SK-N-SH (cell line): ENCODE measurements at regions not wholly inside any gene's neighbourhood (a gene's known extent, or its start where the extent isn't known, plus 50 kb on each side); places are given as distances from the start of the nearest gene placed in this dataset.

Experiments
- CTCF ChIA-PET: fragments of 300-600, 350-600 bp; formaldehyde crosslinking; extraction: SDS; loops from one replicate; lab custom pipeline; 2021; lab: Yijun Ruan, JAX
- POLR2A ChIA-PET: fragments of 350-600 bp; sonication (Branson Sonifier 250); formaldehyde crosslinking; extraction: SDS; loops from one replicate; lab custom pipeline; 2020; ENCODE audit warnings: antibody characterized with exemption, inconsistent platforms; lab: Yijun Ruan, JAX
- DNase-seq: peaks from one replicate; pipeline ENCODE4 v3.0.0; 2012
- H2AFZ ChIP-seq: fragments of 200-600 bp; sonication (generic); 2 replicates; pipeline ENCODE4 v1.8.1; 2016; ENCODE audit warnings: antibody characterized with exemption, mild to moderate bottlenecking, low read depth
- H3F3A ChIP-seq: fragments of 200-600 bp; sonication (generic); replicated peaks from 2 replicates; pipeline ENCODE3; 2016; ENCODE audit warnings: antibody characterized with exemption, mild to moderate bottlenecking; ENCODE audit not compliant: insufficient read depth
- H3K27ac ChIP-seq, 2 experiments: fragments of 200-500 bp in 1 of 2; fragments of 200-600 bp in 1 of 2; sonication (Bioruptor generic) in 1 of 2; sonication (generic), shearing (Covaris generic) in 1 of 2; 2 replicates each; pipeline versions ENCODE4 v1.5.1 to v1.6.1; 2014 to 2016; ENCODE audit warnings: low read depth in 2 of 2, inconsistent platforms in 1 of 2, low read length in 1 of 2, mild to moderate bottlenecking in 1 of 2, mixed read lengths in 1 of 2
- H3K27me3 ChIP-seq: fragments of 200-600 bp; sonication (generic), shearing (Covaris generic); 2 replicates; pipeline ENCODE4 v1.6.1; 2016; ENCODE audit warnings: mixed run types; ENCODE audit not compliant: insufficient read depth
- H3K36me3 ChIP-seq, 2 experiments: fragments of 200-500 bp in 1 of 2; fragments of 200-600 bp in 1 of 2; sonication (Bioruptor generic) in 1 of 2; sonication (generic) in 1 of 2; replicated peaks in 1 of 2; 2 replicates each; pipeline versions ENCODE3 to v1.5.1; 2014 to 2016; ENCODE audit warnings: low read length in 1 of 2, mild to moderate bottlenecking in 1 of 2; ENCODE audit not compliant: insufficient read depth in 2 of 2, control insufficient read depth in 1 of 2
- H3K4me1 ChIP-seq, 2 experiments: fragments of 200-500 bp in 1 of 2; fragments of 200-600 bp in 1 of 2; sonication (Bioruptor generic) in 1 of 2; sonication (generic), shearing (Covaris generic) in 1 of 2; 2 replicates each; pipeline versions ENCODE4 v1.5.1 to v1.6.1; 2014 to 2016; ENCODE audit warnings: low read depth in 1 of 2, low read length in 1 of 2, mixed run types in 1 of 2; ENCODE audit not compliant: insufficient read depth in 2 of 2, control insufficient read depth in 1 of 2
- H3K4me2 ChIP-seq: fragments of 200-600 bp; sonication (generic), shearing (Covaris generic); 2 replicates; pipeline ENCODE4 v1.6.1; 2017; ENCODE audit warnings: mixed run types
- H3K4me3 ChIP-seq, 2 experiments: fragments of 200-500 bp in 1 of 2; fragments of 200-600 bp in 1 of 2; sonication (Bioruptor generic) in 1 of 2; sonication (generic), shearing (Covaris generic) in 1 of 2; 2 replicates each; pipeline versions ENCODE4 v1.5.1 to v1.8.1; 2014 to 2016; ENCODE audit warnings: low read depth in 2 of 2, inconsistent platforms in 1 of 2, low read length in 1 of 2, mild to moderate bottlenecking in 1 of 2, mixed read lengths in 1 of 2, moderate library complexity in 1 of 2
- H3K79me2 ChIP-seq: fragments of 200-600 bp; sonication (generic); 2 replicates; pipeline ENCODE4 v1.8.1; 2017; ENCODE audit warnings: mild to moderate bottlenecking; ENCODE audit not compliant: insufficient read depth
- H3K9ac ChIP-seq: fragments of 200-600 bp; sonication (generic); 2 replicates; pipeline ENCODE4 v1.6.1; 2017; ENCODE audit warnings: mixed run types
- H3K9me2 ChIP-seq: fragments of 200-600 bp; sonication (generic); 2 replicates; pipeline ENCODE4 v1.6.1; 2017; ENCODE audit warnings: mixed run types
- H3K9me3 ChIP-seq: fragments of 200-600 bp; sonication (generic); 2 replicates; pipeline ENCODE4 v1.6.1; 2017; ENCODE audit warnings: mixed run types, mild to moderate bottlenecking, moderate library complexity
- H4K20me1 ChIP-seq: fragments of 200-600 bp; sonication (generic); 2 replicates; pipeline ENCODE4 v1.6.1; 2017; ENCODE audit warnings: mild to moderate bottlenecking, mixed run types; ENCODE audit not compliant: insufficient read depth
- CHD2 ChIP-seq: fragments of 150-350 bp; IDR thresholded peaks from 2 replicates; pipeline ENCODE4 v1.6.1; 2018; ENCODE audit warnings: low read length; ENCODE audit not compliant: partially characterized antibody
- EZH2phosphoT487 ChIP-seq: fragments of 200-600 bp; sonication (generic); IDR thresholded peaks from 2 replicates; pipeline ENCODE4 v1.6.1; 2017; ENCODE audit warnings: low read depth, mixed run types, mild to moderate bottlenecking, antibody characterized with exemption, moderate library complexity, borderline replicate concordance
- FOSL2 ChIP-seq: IDR thresholded peaks from 2 replicates; pipeline ENCODE4 v1.4.0; 2012; ENCODE audit warnings: low read depth, mild to moderate bottlenecking, moderate library complexity, borderline replicate concordance
- GABPA ChIP-seq: IDR thresholded peaks from 2 replicates; pipeline ENCODE4 v1.4.0; 2012; ENCODE audit warnings: low read depth, mild to moderate bottlenecking
- GATA2 ChIP-seq: sonication (generic); formaldehyde crosslinking; IDR thresholded peaks from 2 replicates; pipeline ENCODE4 v1.5.0; 2020; ENCODE audit warnings: mild to moderate bottlenecking, missing genetic modification reagents
- JUND ChIP-seq: IDR thresholded peaks from 2 replicates; pipeline ENCODE4 v1.4.0; 2012
- MXI1 ChIP-seq: IDR thresholded peaks from 2 replicates; pipeline ENCODE4 v1.6.1; 2012; ENCODE audit warnings: mild to moderate bottlenecking, low read depth, low read length, improper control_type of control experiment
- NFIC ChIP-seq: IDR thresholded peaks from 2 replicates; pipeline ENCODE4 v1.4.0; 2012; ENCODE audit warnings: borderline replicate concordance
- POLR2AphosphoS5 ChIP-seq: IDR thresholded peaks from 2 replicates; pipeline ENCODE4 v1.6.1; 2012; ENCODE audit warnings: low read depth, low read length
- SIN3A ChIP-seq: IDR thresholded peaks from 2 replicates; pipeline ENCODE4 v1.6.1; 2012; ENCODE audit warnings: low read depth, mild to moderate bottlenecking, low read length, moderate library complexity, borderline replicate concordance
- TCF12 ChIP-seq: IDR thresholded peaks from 2 replicates; pipeline ENCODE4 v1.4.0; 2012
- YY1 ChIP-seq: IDR thresholded peaks from 2 replicates; pipeline ENCODE4 v1.4.0; 2012; ENCODE audit warnings: low read depth, mild to moderate bottlenecking
- WGBS: methylation state at CpG from one replicate; pipeline ENCODE4 v1.1.6; 2017; ENCODE audit warnings: low lambda C conversion rate; 5-methylcytosine and 5-hydroxymethylcytosine counted together
- TF ChIP-seq, protein P1 (sequence below): fragments of 150-350 bp; IDR thresholded peaks from 2 replicates; pipeline ENCODE4 v1.6.1; 2017; ENCODE audit warnings: antibody characterized with exemption, low read length, low read depth, borderline replicate concordance
- TF ChIP-seq, protein P2 (sequence below): IDR thresholded peaks from 2 replicates; pipeline ENCODE4 v1.4.0; 2012; ENCODE audit warnings: low read depth, borderline replicate concordance
- TF ChIP-seq, protein P3 (sequence below): IDR thresholded peaks from 2 replicates; pipeline ENCODE4 v1.4.0; 2012; ENCODE audit warnings: low read depth
- TF ChIP-seq, protein P4 (sequence below): IDR thresholded peaks from 2 replicates; pipeline ENCODE4 v1.6.1; 2012; ENCODE audit warnings: mild to moderate bottlenecking, low read depth, low read length, moderate library complexity
- TF ChIP-seq, protein P5 (sequence below): IDR thresholded peaks from 2 replicates; pipeline ENCODE4; 2012
- TF ChIP-seq, protein P6 (sequence below): fragments of 200-600 bp; sonication (generic); IDR thresholded peaks from 2 replicates; pipeline ENCODE4 v1.6.1; 2017; ENCODE audit warnings: antibody characterized with exemption, mild to moderate bottlenecking, moderate library complexity

DNA sequence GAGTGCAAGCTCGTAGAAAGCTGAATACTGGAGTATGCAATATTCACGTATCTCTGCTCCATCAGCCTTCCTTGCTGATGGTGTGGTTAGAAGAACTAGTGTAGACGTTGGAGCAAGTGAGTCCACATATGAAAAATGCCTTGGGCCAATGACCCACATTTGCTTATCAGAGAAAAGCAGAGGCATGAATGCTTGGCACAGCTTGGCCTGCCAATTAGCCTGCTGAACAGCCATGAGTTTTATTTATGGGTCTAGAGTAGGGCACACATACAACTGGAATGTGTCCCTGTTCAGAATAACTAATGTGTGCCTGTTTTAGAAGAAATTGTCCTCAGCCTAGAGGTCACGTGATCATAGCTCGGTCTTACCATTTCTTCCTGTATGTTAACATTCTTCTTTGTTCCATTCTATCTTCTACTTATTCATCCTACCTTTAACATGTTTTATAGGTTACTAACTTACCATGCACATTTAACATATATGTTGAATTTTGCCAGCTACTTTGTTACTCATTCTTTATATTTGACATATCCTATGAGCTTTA lies 432.7 kb upstream of the AADAT start:
- Histone ChIP-seq H3K36me3 (no peaks in the 10 kb centered on the region), H3K9ac (no peak overlapping the region), H3K9me3 (no peaks in the 10 kb centered on the region), H3K4me3 (no peak overlapping the region), H3K27me3 (no peaks in the 10 kb centered on the region), H3K27ac (no peak overlapping the region), H2AFZ (no peak overlapping the region), H3F3A (no peaks in the 10 kb centered on the region), H3K79me2 (no peaks in the 10 kb centered on the region), H3K4me1 (no peaks in the 10 kb centered on the region; a peak in 1 of 4 replicates), H3K9me2 (no peaks in the 10 kb centered on the region), H3K4me2 (no peak overlapping the region), H4K20me1 (no peaks in the 10 kb centered on the region)
- TF ChIP-seq, protein P1, sequence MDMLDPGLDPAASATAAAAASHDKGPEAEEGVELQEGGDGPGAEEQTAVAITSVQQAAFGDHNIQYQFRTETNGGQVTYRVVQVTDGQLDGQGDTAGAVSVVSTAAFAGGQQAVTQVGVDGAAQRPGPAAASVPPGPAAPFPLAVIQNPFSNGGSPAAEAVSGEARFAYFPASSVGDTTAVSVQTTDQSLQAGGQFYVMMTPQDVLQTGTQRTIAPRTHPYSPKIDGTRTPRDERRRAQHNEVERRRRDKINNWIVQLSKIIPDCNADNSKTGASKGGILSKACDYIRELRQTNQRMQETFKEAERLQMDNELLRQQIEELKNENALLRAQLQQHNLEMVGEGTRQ = no peak
- TF ChIP-seq, protein P2, sequence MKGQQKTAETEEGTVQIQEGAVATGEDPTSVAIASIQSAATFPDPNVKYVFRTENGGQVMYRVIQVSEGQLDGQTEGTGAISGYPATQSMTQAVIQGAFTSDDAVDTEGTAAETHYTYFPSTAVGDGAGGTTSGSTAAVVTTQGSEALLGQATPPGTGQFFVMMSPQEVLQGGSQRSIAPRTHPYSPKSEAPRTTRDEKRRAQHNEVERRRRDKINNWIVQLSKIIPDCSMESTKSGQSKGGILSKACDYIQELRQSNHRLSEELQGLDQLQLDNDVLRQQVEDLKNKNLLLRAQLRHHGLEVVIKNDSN = peak; percentile 21; the same call in 1 of the 2 replicates
- TF ChIP-seq EZH2phosphoT487 = no peak
- ChIA-PET POLR2A (no interaction called here), CTCF (no interaction called here)
- DNase-seq = no peak
- WGBS = 13% methylated on average over 5 of the region's 5 CpGs

DNA sequence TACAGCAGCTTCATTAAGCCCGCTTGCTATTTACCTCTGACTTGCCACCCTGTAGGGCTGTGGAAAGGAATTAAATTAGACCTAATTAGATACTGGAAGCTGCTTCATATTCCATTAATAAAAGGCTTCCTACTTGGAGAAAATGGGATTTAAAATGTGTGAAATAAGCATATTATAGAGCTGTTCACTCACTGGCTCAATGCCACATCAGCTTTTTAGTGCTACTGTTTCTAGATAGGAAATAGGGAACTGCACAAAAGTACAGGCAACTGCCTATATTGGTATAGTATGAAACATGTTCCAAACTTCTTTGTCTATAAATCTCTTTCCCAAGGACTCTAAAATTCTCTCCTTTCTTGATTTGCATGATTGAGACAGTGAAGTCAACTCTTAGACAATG lies 407.9 kb upstream of the AADAT start:
- Histone ChIP-seq H2AFZ (peak overlapping the region; percentile 70), H3K36me3 (no peaks in the 10 kb centered on the region), H3F3A (no peaks in the 10 kb centered on the region), H3K27ac (no peak overlapping the region), H3K4me1 (peaks cover 0 to 2% of the 10 kb centered on the region in 2 experiments; a peak in 1 of 4 replicates), H3K79me2 (no peaks in the 10 kb centered on the region), H3K9me2 (no peaks in the 10 kb centered on the region), H3K4me3 (peak overlapping the region; percentile 52 to 69), H3K27me3 (no peaks in the 10 kb centered on the region), H4K20me1 (no peaks in the 10 kb centered on the region), H3K9me3 (no peaks in the 10 kb centered on the region), H3K9ac (peak overlapping the region; percentile 25; the same call in 1 of the 2 replicates), H3K4me2 (peak overlapping the region; percentile 75)
- WGBS = 4% methylated on average over 1 of the region's 1 CpG
- ChIA-PET POLR2A (no interaction called here), CTCF (interaction anchor here (0.8 to 1.7 kb wide), 2 partner anchors 8 to 20 kb away, joined by 3 read pairs; no protein-coding TSS in a partner anchor)
- DNase-seq = no peak
- TF ChIP-seq, protein P3, sequence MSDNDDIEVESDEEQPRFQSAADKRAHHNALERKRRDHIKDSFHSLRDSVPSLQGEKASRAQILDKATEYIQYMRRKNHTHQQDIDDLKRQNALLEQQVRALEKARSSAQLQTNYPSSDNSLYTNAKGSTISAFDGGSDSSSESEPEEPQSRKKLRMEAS = no peak
- no peak for TF ChIP-seq GATA2 (CRISPR knock-in tag)
- TF ChIP-seq SIN3A = no peak
- no peak for TF ChIP-seq JUND
- no peak for TF ChIP-seq TCF12
- TF ChIP-seq, protein P1 = no peak
- TF ChIP-seq, protein P4, sequence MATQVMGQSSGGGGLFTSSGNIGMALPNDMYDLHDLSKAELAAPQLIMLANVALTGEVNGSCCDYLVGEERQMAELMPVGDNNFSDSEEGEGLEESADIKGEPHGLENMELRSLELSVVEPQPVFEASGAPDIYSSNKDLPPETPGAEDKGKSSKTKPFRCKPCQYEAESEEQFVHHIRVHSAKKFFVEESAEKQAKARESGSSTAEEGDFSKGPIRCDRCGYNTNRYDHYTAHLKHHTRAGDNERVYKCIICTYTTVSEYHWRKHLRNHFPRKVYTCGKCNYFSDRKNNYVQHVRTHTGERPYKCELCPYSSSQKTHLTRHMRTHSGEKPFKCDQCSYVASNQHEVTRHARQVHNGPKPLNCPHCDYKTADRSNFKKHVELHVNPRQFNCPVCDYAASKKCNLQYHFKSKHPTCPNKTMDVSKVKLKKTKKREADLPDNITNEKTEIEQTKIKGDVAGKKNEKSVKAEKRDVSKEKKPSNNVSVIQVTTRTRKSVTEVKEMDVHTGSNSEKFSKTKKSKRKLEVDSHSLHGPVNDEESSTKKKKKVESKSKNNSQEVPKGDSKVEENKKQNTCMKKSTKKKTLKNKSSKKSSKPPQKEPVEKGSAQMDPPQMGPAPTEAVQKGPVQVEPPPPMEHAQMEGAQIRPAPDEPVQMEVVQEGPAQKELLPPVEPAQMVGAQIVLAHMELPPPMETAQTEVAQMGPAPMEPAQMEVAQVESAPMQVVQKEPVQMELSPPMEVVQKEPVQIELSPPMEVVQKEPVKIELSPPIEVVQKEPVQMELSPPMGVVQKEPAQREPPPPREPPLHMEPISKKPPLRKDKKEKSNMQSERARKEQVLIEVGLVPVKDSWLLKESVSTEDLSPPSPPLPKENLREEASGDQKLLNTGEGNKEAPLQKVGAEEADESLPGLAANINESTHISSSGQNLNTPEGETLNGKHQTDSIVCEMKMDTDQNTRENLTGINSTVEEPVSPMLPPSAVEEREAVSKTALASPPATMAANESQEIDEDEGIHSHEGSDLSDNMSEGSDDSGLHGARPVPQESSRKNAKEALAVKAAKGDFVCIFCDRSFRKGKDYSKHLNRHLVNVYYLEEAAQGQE = no peak
- TF ChIP-seq YY1 = no peak
- no peak for TF ChIP-seq POLR2AphosphoS5
- no peak for TF ChIP-seq CHD2
- TF ChIP-seq MXI1 = no peak
- TF ChIP-seq, protein P5, sequence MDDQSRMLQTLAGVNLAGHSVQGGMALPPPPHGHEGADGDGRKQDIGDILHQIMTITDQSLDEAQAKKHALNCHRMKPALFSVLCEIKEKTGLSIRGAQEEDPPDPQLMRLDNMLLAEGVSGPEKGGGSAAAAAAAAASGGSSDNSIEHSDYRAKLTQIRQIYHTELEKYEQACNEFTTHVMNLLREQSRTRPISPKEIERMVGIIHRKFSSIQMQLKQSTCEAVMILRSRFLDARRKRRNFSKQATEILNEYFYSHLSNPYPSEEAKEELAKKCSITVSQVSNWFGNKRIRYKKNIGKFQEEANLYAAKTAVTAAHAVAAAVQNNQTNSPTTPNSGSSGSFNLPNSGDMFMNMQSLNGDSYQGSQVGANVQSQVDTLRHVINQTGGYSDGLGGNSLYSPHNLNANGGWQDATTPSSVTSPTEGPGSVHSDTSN = no peak
- no peak for TF ChIP-seq FOSL2
- no peak for TF ChIP-seq GABPA
- no peak for TF ChIP-seq NFIC
- TF ChIP-seq, protein P6, sequence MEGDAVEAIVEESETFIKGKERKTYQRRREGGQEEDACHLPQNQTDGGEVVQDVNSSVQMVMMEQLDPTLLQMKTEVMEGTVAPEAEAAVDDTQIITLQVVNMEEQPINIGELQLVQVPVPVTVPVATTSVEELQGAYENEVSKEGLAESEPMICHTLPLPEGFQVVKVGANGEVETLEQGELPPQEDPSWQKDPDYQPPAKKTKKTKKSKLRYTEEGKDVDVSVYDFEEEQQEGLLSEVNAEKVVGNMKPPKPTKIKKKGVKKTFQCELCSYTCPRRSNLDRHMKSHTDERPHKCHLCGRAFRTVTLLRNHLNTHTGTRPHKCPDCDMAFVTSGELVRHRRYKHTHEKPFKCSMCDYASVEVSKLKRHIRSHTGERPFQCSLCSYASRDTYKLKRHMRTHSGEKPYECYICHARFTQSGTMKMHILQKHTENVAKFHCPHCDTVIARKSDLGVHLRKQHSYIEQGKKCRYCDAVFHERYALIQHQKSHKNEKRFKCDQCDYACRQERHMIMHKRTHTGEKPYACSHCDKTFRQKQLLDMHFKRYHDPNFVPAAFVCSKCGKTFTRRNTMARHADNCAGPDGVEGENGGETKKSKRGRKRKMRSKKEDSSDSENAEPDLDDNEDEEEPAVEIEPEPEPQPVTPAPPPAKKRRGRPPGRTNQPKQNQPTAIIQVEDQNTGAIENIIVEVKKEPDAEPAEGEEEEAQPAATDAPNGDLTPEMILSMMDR = no peak
